ENCODE measurements at regions not wholly inside any gene's neighbourhood (a gene's known extent, or its start where the extent isn't known, plus 50 kb on each side); places are given as distances from the start of the nearest gene placed in this dataset.

DNA sequence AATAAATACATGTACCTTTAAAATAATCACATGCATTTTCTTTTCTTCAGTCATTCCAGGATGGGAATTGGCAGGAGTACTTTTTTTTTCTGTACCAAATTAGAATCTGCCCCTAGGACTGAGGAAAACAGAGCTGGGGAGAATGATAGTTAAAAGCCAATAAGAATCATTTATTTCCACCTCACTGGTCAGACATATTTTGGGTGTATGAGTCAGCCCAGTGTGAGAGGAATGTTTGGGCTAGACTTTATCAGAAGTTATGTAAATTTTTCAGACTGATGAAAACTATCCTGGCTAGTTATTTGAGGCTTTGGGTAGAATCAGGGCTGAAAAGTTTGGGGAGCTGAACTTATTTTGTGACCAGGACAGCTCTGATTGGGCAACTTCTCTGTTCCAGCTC lies 303.1 kb upstream of the NPSR1 start:
- Histone ChIP-seq H3K79me2 (ENCODE audit: control insufficient read depth, insufficient read depth, low read length) (no peaks in the 10 kb centered on the region), H3K9me3 (replicated peaks; ENCODE audit: control insufficient read depth, insufficient read depth, low read depth, low read length) (no peaks in the 10 kb centered on the region), H3K4me1 (replicated peaks in 1 of 2; ENCODE audit: control insufficient read depth in 2 of 2, insufficient read depth in 2 of 2, low read length in 2 of 2) (no peaks in the 10 kb centered on the region), H3K9me1 (ENCODE audit: control insufficient read depth, insufficient read depth, low read length) (no peaks in the 10 kb centered on the region), H3K4me3 (no peak overlapping the region), H3K27ac (ENCODE audit: extremely low read depth, low read depth, low read length) (no peak overlapping the region), H3K36me3 (ENCODE audit: control insufficient read depth, insufficient read depth, low read length) (no peaks in the 10 kb centered on the region), H3K9ac (ENCODE audit: insufficient read depth in 1 of 2, low read depth in 2 of 2, low read length in 2 of 2) (no peak overlapping the region), H3K4me2 (ENCODE audit: insufficient read depth, low read length) (no peak overlapping the region), H3K27me3 (ENCODE audit: control insufficient read depth in 2 of 2, insufficient read depth in 2 of 2, low read length in 2 of 2) (no peaks in the 10 kb centered on the region), H2AFZ (ENCODE audit: low read depth, low read length) (no peak overlapping the region), H4K20me1 (replicated peaks; ENCODE audit: control insufficient read depth, insufficient read depth, low read length) (no peaks in the 10 kb centered on the region)
- ATAC-seq: no peak
- CTCF ChIA-PET (ENCODE audit: low intra/inter-chr PET ratio): no interaction called here
- POLR2A ChIA-PET: no interaction called here
- TF ChIP-seq RAD51 (IDR thresholded peaks at IDR 0.05; ENCODE audit: borderline replicate concordance, low read depth) (no peak), KDM4B (IDR thresholded peaks at IDR 0.05; ENCODE audit: borderline replicate concordance in 2 of 2, low read depth in 1 of 2) (no peak), CBX2 (IDR thresholded peaks at IDR 0.05; ENCODE audit: insufficient read depth, low read length, poor library complexity, severe bottlenecking) (no peak), RBM14 (IDR thresholded peaks at IDR 0.05; ENCODE audit: borderline replicate concordance, insufficient read depth, low read depth, low read length) (no peak), NR4A1 (CRISPR knock-in tag; IDR thresholded peaks at IDR 0.05) (no peak), NR4A1 (tag; IDR thresholded peaks at IDR 0.05) (no peak), PHB2 (IDR thresholded peaks at IDR 0.05; ENCODE audit: low read depth) (no peak), MAZ (CRISPR knock-in tag; conservative IDR thresholded peaks at IDR 0.05 in 1 of 2, IDR thresholded peaks at IDR 0.05 in 1 of 2) (no peak), ZNF76 (CRISPR knock-in tag; IDR thresholded peaks at IDR 0.05; ENCODE audit: borderline replicate concordance) (no peak), U2AF2 (optimal IDR thresholded peaks at IDR 0.05; ENCODE audit: low read depth, low read length) (no peak)
- intact Hi-C loops (cut with micrococcal nuclease) (no loop called here), in situ Hi-C loops (cut with MboI) (no loop called here)
- DNase-seq (ENCODE audit: extremely low read depth in 1 of 4, low spot score in 3 of 4): no peak
- no TSS peak for BruUV-seq (replicated peaks)
- no peak for FAIRE-seq
